Endothelial cell of umbilical vein (primary cell): ENCODE measurements at regions not wholly inside any gene's neighbourhood (a gene's known extent, or its start where the extent isn't known, plus 50 kb on each side); places are given as distances from the start of the nearest gene placed in this dataset.
"Not testable (repeated sequence)": the region's sequence is repeated elsewhere in the genome, so short reads cannot be mapped to it uniquely, and the experiment has no call there.

ENCODE experiments used
- EZH2 ChIP-seq: IDR thresholded peaks from 2 replicates; pipeline ENCODE4 v1.6.1; 2012; ENCODE audit warnings: borderline replicate concordance, low read depth, mild to moderate bottlenecking, moderate library complexity, low read length, inconsistent platforms; ENCODE audit not compliant: severe bottlenecking
- MAX ChIP-seq: IDR thresholded peaks from 2 replicates; pipeline ENCODE4 v1.6.1; 2011; ENCODE audit not compliant: insufficient read depth, insufficient read length
- MYC ChIP-seq: IDR thresholded peaks from one replicate; pipeline ENCODE4 v1.6.1; 2011; ENCODE audit warnings: mild to moderate bottlenecking, low read depth, low read length
- POLR2A ChIP-seq: IDR thresholded peaks from 2 replicates; pipeline ENCODE4 v1.6.1; 2012; ENCODE audit warnings: low read depth, mild to moderate bottlenecking, control low read depth, low read length
- POLR2AphosphoS5 ChIP-seq: IDR thresholded peaks from 2 replicates; pipeline ENCODE4 v1.6.1; 2012; ENCODE audit warnings: low read depth, mild to moderate bottlenecking, control low read depth, low read length, moderate library complexity; ENCODE audit not compliant: insufficient read depth
- TF ChIP-seq, protein P1 (sequence below), 2 donors: IDR thresholded peaks; 1 replicate in 1 of 2; 2 replicates in 1 of 2; pipeline ENCODE4 v1.5.1; 2011; ENCODE audit warnings: low read length in 2 of 2, mild to moderate bottlenecking in 2 of 2, moderate library complexity in 2 of 2, control low read depth in 1 of 2, inconsistent platforms in 1 of 2, low read depth in 1 of 2; ENCODE audit not compliant: insufficient read depth in 1 of 2; ENCODE audit errors: extremely low read depth in 1 of 2

GRCh38 chr14:27831978-27832377 lies 934.6 kb upstream of the FOXG1 start:
- TF ChIP-seq, protein P1, sequence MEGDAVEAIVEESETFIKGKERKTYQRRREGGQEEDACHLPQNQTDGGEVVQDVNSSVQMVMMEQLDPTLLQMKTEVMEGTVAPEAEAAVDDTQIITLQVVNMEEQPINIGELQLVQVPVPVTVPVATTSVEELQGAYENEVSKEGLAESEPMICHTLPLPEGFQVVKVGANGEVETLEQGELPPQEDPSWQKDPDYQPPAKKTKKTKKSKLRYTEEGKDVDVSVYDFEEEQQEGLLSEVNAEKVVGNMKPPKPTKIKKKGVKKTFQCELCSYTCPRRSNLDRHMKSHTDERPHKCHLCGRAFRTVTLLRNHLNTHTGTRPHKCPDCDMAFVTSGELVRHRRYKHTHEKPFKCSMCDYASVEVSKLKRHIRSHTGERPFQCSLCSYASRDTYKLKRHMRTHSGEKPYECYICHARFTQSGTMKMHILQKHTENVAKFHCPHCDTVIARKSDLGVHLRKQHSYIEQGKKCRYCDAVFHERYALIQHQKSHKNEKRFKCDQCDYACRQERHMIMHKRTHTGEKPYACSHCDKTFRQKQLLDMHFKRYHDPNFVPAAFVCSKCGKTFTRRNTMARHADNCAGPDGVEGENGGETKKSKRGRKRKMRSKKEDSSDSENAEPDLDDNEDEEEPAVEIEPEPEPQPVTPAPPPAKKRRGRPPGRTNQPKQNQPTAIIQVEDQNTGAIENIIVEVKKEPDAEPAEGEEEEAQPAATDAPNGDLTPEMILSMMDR (IDR thresholded peaks at IDR 0.05; ENCODE audit: extremely low read depth in 1 of 2, insufficient read depth in 1 of 2, low read depth in 1 of 2, low read length in 2 of 2), result not testable (repeated sequence)
- not testable (repeated sequence) for TF ChIP-seq EZH2, POLR2AphosphoS5, POLR2A, MAX, MYC
